HG03354 (cell line): ENCODE measurements at regions not wholly inside any gene's neighbourhood (a gene's known extent, or its start where the extent isn't known, plus 50 kb on each side); places are given as distances from the start of the nearest gene placed in this dataset.
"Not testable (repeated sequence)": the region's sequence is repeated elsewhere in the genome, so short reads cannot be mapped to it uniquely, and the experiment has no call there.

Source experiments
- ATAC-seq: cut with Tn5 transposase; IDR thresholded peaks from one replicate; pipeline ENCODE4 v1.9.1; 2021; ENCODE audit warnings: mild to moderate bottlenecking; ENCODE audit not compliant: unreplicated experiment, poor library complexity, severe bottlenecking

DNA sequence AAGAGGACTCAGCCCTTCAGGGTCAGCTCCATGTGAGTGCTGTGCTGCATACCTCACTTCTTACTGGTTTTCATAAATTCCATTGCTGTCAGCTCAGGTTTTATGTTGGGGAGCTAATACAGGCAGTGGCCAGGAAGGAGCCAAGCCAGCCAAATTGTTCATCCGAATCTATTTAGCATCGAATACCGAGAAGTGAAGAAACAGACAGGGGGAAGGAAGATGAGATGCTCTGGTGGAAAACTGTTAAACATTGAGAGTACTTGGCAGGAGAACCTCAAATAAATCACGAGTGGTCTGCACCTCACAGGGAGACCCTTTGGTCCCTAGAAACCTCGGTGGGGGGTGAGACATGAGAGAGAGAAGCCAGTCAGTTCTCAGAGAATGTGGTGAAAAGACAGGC lies 196.0 kb upstream of the TMEM72 start:
- ATAC-seq, result no peak

DNA sequence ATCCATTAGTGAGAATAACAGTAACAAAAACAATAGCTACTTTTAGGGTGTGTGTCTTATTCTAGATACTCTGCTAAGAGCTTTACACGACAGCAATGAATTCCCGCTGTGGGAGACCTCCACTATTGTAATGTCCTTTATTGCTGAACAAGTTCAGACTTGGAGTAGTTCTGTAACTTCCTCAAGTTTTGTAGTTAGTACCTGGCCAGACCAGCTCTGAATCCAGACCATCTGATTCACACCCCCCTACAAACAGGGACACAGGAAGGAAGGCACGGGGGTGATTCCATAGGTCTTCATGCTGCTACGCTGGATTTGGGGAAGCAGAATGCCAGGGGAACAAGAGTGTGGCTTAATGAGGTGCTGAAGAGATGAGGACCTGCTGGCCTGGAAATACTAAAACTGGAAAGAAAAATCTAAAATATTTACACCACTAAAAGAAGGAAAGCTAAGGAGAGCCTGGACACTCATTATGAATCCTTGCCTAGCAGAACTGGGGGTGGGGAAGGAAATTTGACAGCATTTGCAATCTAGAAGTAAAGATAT lies 194.6 kb upstream of the TMEM72 start:
- ATAC-seq, result no peak

DNA sequence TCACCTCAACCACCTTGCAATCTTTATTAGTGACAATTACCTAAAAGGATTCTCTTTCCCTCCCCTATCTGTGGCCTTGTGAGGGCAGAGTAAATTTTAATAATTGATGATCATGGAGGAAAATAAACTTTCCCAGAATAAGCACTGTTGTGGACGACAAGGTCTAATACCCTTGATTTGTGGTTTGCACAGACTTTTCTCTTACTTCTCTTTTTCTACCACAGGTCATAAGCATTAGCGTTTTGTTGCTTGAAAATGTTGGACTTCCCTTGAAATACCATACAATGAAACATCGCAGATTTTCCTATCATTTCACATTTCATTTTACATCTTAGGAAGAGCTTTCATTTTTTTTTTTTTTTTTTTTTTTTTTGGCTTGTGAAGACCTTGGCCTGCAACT lies 188.1 kb upstream of the TMEM72 start:
- no peak for ATAC-seq

DNA sequence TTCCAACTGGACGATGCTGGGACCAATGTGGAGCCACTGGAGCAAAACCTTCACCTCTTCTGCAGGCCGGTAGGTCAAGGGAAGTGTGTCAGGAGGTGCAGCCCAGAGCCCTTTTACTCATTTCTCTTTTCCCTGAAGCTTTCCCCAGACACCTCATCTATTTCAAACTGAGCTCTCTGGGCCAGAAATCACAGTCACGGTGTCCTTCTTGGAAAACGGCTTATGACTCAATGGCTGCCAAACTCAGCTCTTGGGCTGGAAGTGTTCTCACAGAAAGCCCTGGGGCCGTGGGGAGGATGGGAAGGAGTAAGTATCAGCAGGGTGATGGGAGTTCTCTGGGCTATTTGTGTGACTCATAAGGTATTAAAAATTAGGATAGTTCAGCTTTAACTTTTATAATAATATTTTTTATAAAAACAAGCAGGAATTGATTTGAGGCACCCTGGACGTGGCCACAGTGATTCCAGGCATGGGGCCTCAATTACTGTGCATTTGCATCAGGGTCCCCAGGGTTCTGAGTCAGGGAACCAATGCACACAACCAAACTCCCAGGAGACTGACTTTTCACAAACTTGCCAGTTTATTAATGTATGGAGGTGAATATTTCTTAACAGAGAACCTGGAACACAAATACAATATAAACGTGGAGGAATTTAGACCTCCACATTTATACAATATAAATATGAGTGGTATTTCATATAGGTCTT lies 187.4 kb upstream of the TMEM72 start:
- no peak for ATAC-seq

DNA sequence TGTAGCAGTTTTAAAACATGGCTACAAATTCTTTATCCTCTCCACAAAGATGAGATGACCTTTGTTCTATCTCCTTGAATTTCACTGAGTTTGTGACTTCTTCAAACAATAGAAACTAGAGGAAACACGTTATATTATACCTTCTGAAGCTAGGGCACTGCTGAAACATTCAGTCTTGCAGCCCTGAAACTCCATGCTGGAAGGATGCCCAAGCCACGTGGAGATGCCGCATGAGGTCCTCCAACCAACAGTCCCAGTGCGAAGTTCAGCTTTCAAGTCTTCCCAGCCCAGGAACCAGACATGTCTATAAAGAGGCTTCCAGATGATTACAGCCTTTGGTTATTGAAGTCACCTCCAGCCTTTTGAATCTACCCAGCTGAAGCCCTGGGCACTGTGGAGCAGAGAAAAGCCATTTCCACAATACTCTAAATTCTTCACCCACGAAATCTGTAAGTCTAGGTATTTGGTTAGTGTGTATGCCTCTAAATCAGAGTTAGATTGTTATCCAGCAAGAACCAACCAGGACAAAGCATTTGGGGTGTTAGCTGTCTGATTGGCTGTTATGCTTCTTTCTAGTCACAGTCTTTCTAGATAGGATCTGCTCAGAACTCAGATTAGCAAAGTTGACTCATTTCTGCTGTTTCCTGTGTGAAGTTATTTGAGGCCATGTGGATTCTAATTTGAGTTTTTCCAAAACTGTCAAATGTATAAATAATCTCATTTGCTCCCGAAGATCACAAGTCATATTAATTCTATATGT lies 186.5 kb upstream of the TMEM72 start:
- ATAC-seq, result peak; percentile 46

DNA sequence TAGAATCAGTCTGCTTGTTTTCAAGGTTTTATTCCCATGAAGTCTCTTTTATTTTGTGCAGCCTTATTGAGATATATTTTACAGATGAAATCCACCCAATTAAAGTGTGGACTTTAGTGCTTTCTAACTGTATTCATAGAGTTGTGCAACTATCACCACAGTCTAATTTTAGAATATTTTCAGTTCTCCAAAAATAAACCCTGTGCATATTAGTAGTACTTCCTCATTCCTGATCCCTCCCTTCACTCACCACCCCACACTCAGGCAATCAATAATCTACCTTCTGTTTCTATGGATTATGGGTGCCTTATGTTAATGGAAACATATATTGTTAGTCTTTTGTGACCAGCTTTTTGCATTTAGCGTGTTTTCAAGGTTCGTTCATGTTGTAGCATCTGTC lies 185.7 kb upstream of the TMEM72 start:
- peak; percentile 95 for ATAC-seq

DNA sequence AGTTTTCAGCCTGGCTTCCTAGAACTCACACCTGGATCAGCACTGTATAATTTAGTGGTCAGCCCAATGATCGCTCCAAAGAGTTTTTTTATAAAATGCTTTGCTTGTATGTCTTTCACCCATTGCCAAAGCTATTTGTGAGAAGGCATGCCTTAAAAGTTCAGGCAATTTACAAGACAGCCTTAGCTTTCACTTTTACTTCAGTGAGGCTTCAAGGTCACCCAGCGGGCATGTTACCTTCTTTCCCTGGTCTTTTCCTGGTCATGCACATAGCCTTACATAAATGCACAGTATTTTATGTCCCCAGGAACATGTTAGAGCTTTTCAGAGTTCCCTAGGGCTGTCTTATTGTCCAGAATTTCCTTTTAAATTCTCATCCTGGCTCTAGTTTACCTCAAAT lies 179.9 kb upstream of the TMEM72 start:
- ATAC-seq, result no peak

DNA sequence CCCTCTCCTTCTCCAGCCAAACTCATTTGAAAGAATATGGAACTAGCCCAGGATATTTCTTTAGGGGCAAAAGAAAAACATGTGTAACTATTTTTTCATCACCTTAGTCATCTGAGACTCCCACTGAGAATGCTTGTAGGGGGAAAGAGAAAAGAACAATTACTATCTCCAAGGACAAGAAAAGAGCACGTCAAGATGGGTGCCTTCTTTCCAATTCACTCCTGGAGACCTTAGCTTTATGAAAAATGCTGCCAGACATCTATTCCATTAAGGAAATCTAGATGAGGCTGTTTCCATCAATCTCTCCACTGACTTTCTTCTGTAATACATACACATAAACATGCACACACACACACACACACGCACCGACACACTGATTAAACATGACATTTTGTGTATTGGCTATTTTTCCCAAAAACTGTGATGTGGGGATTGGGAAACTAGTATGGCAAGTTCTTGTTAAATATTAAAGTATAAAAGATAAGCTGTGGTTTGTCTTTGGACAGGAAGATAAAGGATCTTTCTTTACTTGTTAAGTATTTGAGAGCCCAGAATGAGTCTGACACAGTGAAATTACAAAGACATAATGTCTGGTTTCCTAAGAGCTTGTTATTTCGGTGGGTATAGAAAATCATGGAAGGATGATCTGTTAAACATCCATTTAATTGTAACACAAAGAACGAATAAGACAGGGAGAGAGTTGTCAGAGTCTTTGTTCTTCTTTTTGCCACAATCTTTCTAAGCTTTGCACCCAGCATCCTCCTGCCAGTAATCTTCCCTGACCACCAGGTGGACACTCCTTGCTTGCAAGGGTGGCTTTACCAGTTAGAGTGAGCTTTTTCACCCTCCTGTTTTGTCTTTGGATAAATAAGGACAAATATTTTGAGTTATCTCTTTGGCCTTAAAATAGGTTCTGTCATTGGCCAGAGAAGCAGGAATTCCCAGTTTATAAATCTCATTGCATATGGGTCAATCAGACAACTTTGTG lies 177.3 kb upstream of the TMEM72 start:
- ATAC-seq, result no peak

DNA sequence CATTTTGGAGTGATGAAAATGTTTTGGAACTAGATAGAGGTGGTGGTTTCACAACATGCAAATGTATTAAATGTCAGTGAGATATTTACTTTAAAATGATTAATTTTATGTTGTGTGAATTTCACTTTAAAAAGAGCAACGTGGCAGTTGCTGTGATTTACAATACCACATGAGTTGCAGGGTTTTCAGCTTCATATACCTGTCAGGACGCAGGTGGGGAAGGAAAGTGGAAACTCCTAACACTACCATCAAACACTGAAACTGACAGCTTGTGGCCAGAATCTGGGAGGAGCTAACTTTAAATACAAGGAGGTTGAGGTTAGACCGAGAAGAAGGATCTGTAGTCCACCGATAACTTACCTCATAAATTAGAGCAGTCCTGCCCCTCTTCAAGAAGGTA lies 168.9 kb upstream of the TMEM72 start:
- ATAC-seq, result no peak

DNA sequence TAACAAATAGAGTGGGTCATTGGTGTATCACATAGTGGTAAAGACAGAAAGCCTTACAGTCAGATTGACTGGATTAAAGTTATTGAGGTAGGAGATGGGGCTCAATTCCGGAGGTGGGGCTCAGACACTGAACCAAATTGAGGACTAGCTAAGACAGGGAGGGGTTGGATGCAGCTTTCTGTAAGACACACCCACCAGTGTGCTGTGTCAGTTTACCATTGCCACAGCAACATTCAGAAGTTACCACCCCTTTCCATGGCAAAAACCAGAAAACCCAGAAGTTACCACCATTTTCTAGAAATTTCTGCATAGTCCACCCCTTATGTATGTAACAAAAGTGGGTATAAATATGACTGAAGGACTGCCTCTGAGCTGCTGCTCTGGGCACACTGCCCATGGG lies 167.6 kb upstream of the TMEM72 start:
- no peak for ATAC-seq

DNA sequence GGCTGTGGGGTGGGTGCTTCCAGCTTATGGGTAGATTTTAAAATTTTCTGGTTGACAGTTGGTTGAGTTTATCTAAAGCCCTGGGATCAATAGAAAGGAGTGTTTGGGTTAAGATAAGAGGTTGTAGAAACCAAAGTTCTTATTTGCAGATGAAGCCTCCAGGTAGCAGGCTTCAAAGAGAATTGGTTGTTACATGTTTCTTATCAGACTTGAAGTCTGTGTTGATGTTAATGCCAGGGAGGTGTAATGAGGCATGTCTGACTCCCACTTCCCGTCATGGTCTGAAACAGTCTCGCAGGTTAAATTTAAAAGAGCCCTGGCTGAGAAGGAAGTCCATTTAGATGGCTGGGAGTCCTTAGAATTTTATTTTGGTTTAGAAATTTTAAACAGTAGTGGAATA lies 165.2 kb upstream of the TMEM72 start:
- ATAC-seq, result no peak

DNA sequence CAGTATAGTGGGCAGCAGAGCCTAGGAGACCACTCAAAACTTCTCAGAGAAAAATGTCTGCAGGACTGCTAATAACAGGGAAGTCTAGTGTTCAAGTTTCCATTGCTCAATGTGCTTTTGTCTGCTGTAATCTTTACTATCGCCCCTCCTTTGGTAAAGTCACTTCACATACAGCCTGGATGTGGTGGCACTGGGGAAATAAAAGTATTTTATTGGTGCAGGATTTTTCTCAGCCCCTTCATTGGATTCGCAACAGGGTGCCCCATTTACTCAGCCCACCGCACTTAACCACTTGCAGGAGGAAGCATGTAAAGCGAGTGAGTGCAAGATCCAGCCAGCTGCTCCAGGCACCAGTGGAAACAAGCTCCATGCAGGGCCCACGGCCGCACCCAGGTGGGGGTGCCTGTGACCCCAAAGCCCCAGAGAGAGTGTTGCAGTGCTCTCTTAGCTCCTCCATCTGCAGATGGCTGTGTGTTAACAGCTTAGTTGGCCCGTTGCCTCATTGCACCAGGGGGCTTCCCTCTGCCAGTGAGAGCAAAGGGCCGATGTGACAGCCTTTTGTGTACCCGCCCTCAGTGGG lies 163.5 kb upstream of the TMEM72 start:
- ATAC-seq, result no peak

DNA sequence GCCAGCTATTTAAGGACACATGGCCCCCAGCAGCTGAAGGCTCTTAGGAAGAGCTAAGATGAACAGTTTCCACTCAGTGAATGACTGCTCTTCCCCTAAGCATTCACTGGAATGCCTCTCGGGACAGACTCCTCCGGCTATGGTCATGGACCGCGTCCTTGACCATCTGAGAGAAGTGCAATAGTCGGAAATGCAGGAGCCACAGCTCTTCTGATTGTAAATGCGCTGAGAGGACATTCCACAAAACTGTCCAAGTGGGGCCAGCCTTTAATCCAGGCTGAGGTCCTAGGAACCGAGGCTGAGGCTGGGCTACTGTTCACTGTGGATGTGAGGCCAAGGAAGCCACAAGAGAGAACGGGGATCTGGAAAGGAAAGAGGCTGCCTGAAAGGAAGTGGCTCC lies 162.0 kb upstream of the TMEM72 start:
- ATAC-seq, result no peak

DNA sequence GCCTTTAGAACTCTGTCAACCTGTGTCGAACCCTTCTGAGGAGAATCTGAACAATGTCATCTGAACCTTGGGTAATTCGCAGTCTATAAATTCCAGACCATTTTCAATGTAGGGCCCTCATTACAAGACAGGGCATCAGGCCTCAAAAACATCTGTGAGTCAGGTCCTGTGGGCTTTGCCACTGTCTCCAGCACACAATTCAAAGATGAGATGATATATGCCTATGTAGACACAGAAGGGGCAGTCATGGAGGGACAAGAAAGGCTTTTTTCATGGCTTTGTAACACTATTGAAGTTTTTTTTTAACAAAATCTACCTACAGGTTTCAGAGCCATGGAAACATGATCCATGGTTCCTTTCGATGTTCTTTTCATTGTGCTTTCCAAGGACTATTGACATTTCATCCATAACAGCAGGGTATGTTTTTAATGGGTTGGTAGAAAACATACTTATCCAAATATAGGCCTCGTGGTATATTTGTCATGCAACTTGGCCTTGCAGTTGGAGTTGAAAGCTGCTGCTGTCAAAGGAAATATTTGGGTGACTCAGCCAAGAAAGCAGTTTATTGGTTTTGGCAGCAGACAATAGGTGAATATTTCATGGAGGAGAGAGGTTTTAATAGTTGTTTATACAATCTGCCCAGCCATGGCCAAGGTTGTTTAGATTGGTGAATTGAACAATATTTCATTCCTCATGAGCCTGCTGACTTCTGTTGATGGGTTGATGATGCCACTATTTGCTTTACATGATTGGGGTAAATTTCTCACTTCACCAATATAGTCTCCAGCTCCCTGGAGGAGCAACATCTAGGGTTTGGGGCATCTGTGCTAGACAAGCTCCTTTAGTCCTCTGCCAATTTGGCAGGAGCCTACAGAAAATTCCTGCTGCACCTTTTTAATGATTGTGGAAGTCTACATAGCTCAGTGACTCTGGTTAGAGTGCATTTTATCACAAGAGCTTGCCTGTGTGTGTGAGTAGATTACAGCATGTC lies 158.4 kb upstream of the TMEM72 start:
- no peak for ATAC-seq

DNA sequence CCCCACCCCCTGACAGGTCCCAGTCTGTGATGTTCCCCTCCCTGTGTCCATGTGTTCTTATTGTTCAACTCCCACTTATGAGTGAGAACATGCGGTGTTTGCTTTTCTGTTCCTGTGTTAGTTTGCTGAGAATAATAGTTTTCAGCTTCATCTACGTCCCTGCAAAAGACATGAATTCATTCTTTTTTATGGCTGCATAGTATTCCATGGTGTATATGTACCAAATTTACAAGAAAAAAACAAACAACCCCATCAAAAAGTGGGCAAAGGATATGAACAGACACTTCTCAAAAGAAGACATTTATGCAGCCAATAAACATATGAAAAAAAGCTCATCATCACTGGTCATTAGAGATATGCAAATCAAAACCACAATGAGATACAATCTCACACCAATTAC lies 156.8 kb upstream of the TMEM72 start:
- not testable (repeated sequence) for ATAC-seq

DNA sequence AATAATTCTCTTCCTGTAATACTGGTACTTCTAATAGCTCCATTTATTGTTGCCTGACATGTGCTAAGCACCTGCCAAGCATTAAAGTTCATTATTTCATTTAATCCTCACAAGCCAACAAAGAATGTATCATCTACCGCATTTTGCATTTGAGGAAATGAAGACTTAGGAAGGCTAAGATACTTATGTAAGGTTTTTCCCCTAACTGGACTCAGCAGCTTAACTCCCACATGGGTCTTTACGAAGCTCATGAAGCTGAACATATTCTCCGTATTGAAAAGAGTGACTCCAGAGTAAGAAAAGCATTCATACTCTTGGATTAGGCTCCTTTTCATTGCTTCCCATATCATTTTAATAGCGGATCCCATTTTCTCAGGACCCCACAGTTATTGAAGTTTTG lies 155.7 kb upstream of the TMEM72 start:
- no peak for ATAC-seq

DNA sequence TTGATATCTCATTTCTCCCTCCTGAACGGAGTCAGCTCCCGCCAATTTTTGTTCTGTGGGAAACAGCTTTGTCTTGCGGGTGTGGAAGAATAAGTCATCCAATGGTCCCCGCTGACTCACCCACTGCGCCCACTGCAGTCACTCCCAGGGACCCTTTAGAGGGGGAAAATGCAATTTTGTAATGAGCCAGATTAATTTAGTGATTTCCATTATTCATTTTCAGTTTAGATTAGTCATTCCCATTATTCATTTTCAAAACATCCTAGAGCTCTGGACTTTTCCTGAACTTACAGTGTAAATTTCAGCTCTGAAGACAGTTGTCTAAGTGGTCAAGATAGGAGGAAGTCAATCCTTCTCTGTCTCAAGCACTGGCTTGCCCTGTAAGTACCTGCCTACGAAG lies 154.9 kb upstream of the TMEM72 start:
- ATAC-seq, result no peak

DNA sequence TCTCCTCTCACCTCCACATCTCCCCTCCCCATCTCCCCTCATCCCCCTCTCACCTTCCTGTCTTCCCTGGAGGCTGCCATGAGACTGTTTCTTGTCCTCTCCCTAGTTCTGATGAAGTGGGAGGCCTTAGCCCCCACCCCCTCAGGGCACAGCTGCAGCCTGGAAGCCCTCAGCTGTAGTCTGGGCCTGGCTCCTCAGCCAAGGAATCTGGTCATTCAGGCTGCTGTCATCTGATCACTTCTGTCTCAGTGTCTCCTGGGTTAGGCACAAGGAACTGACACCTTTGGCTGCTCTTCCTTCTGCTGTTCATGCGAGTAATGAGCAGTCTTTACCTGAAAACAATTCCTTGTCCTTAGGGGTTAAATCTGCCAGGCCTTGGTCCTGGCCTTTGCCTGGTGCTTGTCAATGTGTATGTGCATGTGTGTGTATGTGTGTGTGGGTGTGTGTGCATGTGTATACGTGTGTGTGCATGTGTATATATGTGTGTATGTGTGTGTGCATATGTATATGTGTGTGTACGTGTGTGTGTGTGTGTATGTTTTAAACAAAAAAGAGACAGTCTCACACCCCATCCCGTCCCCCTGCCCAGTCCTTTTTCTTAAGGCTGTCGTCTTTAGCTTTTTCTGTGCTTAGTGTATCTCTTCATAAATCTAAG lies 153.5 kb upstream of the TMEM72 start:
- ATAC-seq, result no peak
